Activated CD8-positive, alpha-beta T cell treated with anti-CD3 and anti-CD28 coated beads for 36 hours (primary cell): ENCODE measurements at regions not wholly inside any gene's neighbourhood (a gene's known extent, or its start where the extent isn't known, plus 50 kb on each side); places are given as distances from the start of the nearest gene placed in this dataset.

ENCODE experiments used
- ATAC-seq: fragments of 200-7000 bp; cut with Tn5 transposase; one replicate; pipeline ENCODE4 v1.10.0; 2021; ENCODE audit warnings: mild to moderate bottlenecking, moderate library complexity
- CTCF ChIA-PET: fragments of 350-600 bp; sonication (Branson Sonifier 250); formaldehyde crosslinking; loops from one replicate; lab custom pipeline; 2021; ENCODE audit warnings: antibody characterized with exemption; lab: Charles Lee
- POLR2A ChIA-PET: fragments of 350-600 bp; sonication (Branson Sonifier 250); formaldehyde crosslinking; loops from one replicate; lab custom pipeline; 2021; ENCODE audit warnings: antibody characterized with exemption; lab: Charles Lee
- DNase-seq: peaks from one replicate; pipeline ENCODE4 v3.0.0-alpha.2; 2020
- H3K27ac Mint-ChIP-seq: one replicate; pipeline ENCODE4 v1.8.0; 2021; ENCODE audit warnings: mild to moderate bottlenecking, mixed read lengths
- H3K27me3 Mint-ChIP-seq: one replicate; pipeline ENCODE4 v1.8.0; 2021; ENCODE audit warnings: mixed read lengths
- H3K36me3 Mint-ChIP-seq: one replicate; pipeline ENCODE4 v1.8.0; 2021; ENCODE audit warnings: low read depth, mixed read lengths
- H3K4me1 Mint-ChIP-seq: one replicate; pipeline ENCODE4 v1.8.0; 2021; ENCODE audit warnings: low read depth, mixed read lengths
- H3K4me3 Mint-ChIP-seq: one replicate; pipeline ENCODE4 v1.8.0; 2021; ENCODE audit warnings: mild to moderate bottlenecking, moderate library complexity, mixed read lengths
- H3K9me3 Mint-ChIP-seq: one replicate; pipeline ENCODE4 v1.8.0; 2021; ENCODE audit warnings: mixed read lengths
- intact Hi-C: fragments of 100-400 bp; cut with micrococcal nuclease; formaldehyde crosslinking; loops from one replicate; pipeline ENCODE4 v1.10.0; 2022
- TF ChIP-seq, protein P1 (sequence below): fragments of 200-600 bp; IDR thresholded peaks from one replicate; pipeline ENCODE4 v1.8.0; 2022; ENCODE audit warnings: antibody characterized with exemption, mild to moderate bottlenecking

GRCh38 chr11:87942786-87943185 lies 232.5 kb downstream of the RAB38 start:
- H3K4me3 Mint-ChIP-seq: no peak overlapping the region
- H3K27ac Mint-ChIP-seq: no peak overlapping the region
- H3K36me3 Mint-ChIP-seq: no peaks in the 10 kb centered on the region
- intact Hi-C loops: no loop called here
- H3K4me1 Mint-ChIP-seq: no peaks in the 10 kb centered on the region
- H3K9me3 Mint-ChIP-seq: no peaks in the 10 kb centered on the region
- TF ChIP-seq, protein P1, sequence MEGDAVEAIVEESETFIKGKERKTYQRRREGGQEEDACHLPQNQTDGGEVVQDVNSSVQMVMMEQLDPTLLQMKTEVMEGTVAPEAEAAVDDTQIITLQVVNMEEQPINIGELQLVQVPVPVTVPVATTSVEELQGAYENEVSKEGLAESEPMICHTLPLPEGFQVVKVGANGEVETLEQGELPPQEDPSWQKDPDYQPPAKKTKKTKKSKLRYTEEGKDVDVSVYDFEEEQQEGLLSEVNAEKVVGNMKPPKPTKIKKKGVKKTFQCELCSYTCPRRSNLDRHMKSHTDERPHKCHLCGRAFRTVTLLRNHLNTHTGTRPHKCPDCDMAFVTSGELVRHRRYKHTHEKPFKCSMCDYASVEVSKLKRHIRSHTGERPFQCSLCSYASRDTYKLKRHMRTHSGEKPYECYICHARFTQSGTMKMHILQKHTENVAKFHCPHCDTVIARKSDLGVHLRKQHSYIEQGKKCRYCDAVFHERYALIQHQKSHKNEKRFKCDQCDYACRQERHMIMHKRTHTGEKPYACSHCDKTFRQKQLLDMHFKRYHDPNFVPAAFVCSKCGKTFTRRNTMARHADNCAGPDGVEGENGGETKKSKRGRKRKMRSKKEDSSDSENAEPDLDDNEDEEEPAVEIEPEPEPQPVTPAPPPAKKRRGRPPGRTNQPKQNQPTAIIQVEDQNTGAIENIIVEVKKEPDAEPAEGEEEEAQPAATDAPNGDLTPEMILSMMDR: no peak
- H3K27me3 Mint-ChIP-seq: no peaks in the 10 kb centered on the region
- CTCF ChIA-PET: no interaction called here
- DNase-seq (no peak), ATAC-seq (no peak)
- POLR2A ChIA-PET: no interaction called here

DNA sequence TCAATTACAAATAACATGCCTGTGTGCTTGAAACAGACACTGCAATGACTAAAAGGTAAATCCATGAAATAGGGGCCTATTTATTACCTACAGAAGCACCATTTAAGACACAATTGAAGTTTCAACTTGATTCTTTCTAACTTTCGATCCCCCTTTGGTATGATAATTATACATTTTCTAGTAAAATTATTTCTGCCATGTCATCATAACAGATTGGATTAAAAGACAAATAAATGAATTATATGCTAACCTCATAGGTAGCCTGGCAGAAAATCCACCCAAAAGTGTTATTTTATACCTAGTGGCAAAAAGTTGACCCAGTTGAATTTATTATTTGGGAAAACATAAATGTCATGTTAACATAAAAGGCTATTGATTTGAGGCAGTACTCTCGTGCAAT lies 241.1 kb downstream of the RAB38 start:
- intact Hi-C loops: no loop called here
- POLR2A ChIA-PET: no interaction called here
- no peak overlapping the region for H3K4me3 Mint-ChIP-seq
- H3K4me1 Mint-ChIP-seq: no peaks in the 10 kb centered on the region
- ATAC-seq: no peak
- no peak for DNase-seq
- no peaks in the 10 kb centered on the region for H3K27me3 Mint-ChIP-seq
- TF ChIP-seq, protein P1: no peak
- H3K27ac Mint-ChIP-seq: no peak overlapping the region
- H3K36me3 Mint-ChIP-seq: no peaks in the 10 kb centered on the region
- CTCF ChIA-PET: no interaction called here
- H3K9me3 Mint-ChIP-seq: no peaks in the 10 kb centered on the region

- no peaks in the 10 kb centered on the region for H3K36me3 Mint-ChIP-seq
Observed at GRCh38 chr11:87926250-87926970, 248.8 kb downstream of the RAB38 start.

DNA sequence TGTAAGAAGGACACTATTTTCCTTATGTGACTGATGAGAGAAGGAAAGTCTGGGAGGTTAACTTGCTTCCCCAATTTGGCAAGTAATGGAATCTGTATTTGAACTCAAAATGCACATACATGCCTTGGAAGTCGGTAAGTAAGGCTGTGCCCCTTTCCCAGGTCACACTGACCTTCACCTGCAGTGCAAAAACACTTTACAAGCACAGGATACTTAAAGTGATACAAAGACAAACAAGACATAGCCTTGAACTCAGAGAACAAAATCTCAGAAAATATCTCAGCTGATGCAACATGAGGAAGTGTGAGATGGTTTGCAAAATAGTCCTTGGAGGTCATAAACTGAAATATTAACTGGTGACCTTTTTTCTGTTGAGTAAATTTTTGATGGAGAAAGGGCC lies 251.1 kb downstream of the RAB38 start:
- DNase-seq (no peak), ATAC-seq (no peak)
- intact Hi-C loops: no loop called here
- TF ChIP-seq, protein P1: no peak
- POLR2A ChIA-PET: no interaction called here
- peaks cover 1% of the 10 kb centered on the region for H3K27me3 Mint-ChIP-seq
- no peak overlapping the region for H3K4me3 Mint-ChIP-seq
- H3K4me1 Mint-ChIP-seq: no peaks in the 10 kb centered on the region
- CTCF ChIA-PET: no interaction called here
- H3K27ac Mint-ChIP-seq: no peak overlapping the region
- no peaks in the 10 kb centered on the region for H3K36me3 Mint-ChIP-seq
- H3K9me3 Mint-ChIP-seq: no peaks in the 10 kb centered on the region

More at GRCh38 chr11:87926250-87926970, 248.8 kb downstream of the RAB38 start:
- POLR2A ChIA-PET: interaction anchor here (0.6 kb wide), 1 partner anchor 33 kb away, joined by 3 read pairs; no protein-coding TSS in a partner anchor
- H3K4me1 Mint-ChIP-seq: no peaks in the 10 kb centered on the region
- ATAC-seq: no peak
- H3K27ac Mint-ChIP-seq: no peak overlapping the region
- CTCF ChIA-PET: no interaction called here
- TF ChIP-seq, protein P1: no peak
- intact Hi-C loops: no loop called here
- H3K4me3 Mint-ChIP-seq: no peak overlapping the region
- H3K27me3 Mint-ChIP-seq: no peaks in the 10 kb centered on the region
- no peaks in the 10 kb centered on the region for H3K9me3 Mint-ChIP-seq
- no peak for DNase-seq

DNA sequence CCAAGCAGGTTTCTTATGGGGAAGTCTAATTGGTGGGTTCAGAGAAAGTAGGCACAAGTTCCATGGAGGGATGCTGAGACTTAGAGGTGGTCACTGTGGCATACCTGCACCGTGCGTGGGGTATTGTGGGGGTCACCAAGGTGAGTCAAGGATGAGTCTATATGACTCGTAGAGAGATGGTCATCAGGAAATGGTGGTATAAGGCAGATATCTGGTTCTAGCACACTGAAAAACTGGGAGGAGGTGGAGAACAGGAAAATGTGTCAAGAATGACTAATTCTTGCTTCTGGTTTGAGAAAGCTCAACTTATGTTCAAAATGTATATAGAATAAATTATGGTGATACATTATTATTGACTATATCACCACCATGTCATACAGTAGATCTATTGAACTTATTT lies 258.1 kb downstream of the RAB38 start:
- TF ChIP-seq, protein P1: no peak
- Mint-ChIP-seq H3K4me1 (no peaks in the 10 kb centered on the region), H3K9me3 (no peaks in the 10 kb centered on the region), H3K27ac (no peak overlapping the region), H3K36me3 (no peaks in the 10 kb centered on the region), H3K4me3 (no peak overlapping the region), H3K27me3 (peaks cover 4% of the 10 kb centered on the region)
- POLR2A ChIA-PET: no interaction called here
- intact Hi-C loops: no loop called here
- CTCF ChIA-PET: no interaction called here
- ATAC-seq (no peak), DNase-seq (no peak)
